H9 (cell line): ENCODE measurements at regions not wholly inside any gene's neighbourhood (a gene's known extent, or its start where the extent isn't known, plus 50 kb on each side); places are given as distances from the start of the nearest gene placed in this dataset.

Source experiments
- DNase-seq: peaks from one replicate; pipeline ENCODE4 v3.0.0-alpha.2; 2017
- H2AFZ ChIP-seq: one replicate; pipeline ENCODE4 v1.6.1; 2013; ENCODE audit warnings: mild to moderate bottlenecking, low read length, control low read depth, moderate library complexity
- H2AK5ac ChIP-seq: 2 replicates; pipeline ENCODE4 v1.6.1; 2013; ENCODE audit warnings: low read length, control low read depth, mixed read lengths; ENCODE audit not compliant: insufficient read length
- H2BK120ac ChIP-seq: one replicate; pipeline ENCODE4 v1.6.1; 2013; ENCODE audit warnings: low read depth, mild to moderate bottlenecking, low read length, control low read depth, inconsistent platforms; ENCODE audit not compliant: poor library complexity, severe bottlenecking
- H2BK12ac ChIP-seq: 2 replicates; pipeline ENCODE4 v1.6.1; 2013; ENCODE audit warnings: low read length, control low read depth, mixed read lengths, low read depth; ENCODE audit not compliant: insufficient read length
- H2BK15ac ChIP-seq: 2 replicates; pipeline ENCODE4 v1.6.1; 2013; ENCODE audit warnings: low read depth, low read length, control low read depth
- H2BK20ac ChIP-seq: one replicate; pipeline ENCODE4 v1.6.1; 2013; ENCODE audit warnings: low read depth, mild to moderate bottlenecking, low read length, control low read depth, inconsistent platforms; ENCODE audit not compliant: poor library complexity, severe bottlenecking
- H2BK5ac ChIP-seq: 2 replicates; pipeline ENCODE4 v1.6.1; 2013; ENCODE audit warnings: low read length, control low read depth, mixed read lengths; ENCODE audit not compliant: insufficient read length
- H3K14ac ChIP-seq: 2 replicates; pipeline ENCODE4 v1.6.1; 2013; ENCODE audit warnings: low read length, control low read depth; ENCODE audit not compliant: insufficient read depth
- H3K18ac ChIP-seq: 2 replicates; pipeline ENCODE4 v1.6.1; 2013; ENCODE audit warnings: low read depth, mild to moderate bottlenecking, mixed read lengths, low read length, control low read depth; ENCODE audit not compliant: insufficient read length
- H3K23ac ChIP-seq: 2 replicates; pipeline ENCODE4 v1.6.1; 2013; ENCODE audit warnings: low read length, control low read depth, mixed read lengths, low read depth; ENCODE audit not compliant: insufficient read length
- H3K23me2 ChIP-seq: 2 replicates; pipeline ENCODE4 v1.6.1; 2013; ENCODE audit warnings: low read depth, mild to moderate bottlenecking, mixed read lengths, low read length, control low read depth; ENCODE audit not compliant: insufficient read length, poor library complexity, severe bottlenecking
- H3K27ac ChIP-seq: 2 replicates; pipeline ENCODE4 v1.5.1; 2013; ENCODE audit warnings: low read length, control low read depth, mixed read lengths, low read depth; ENCODE audit not compliant: insufficient read length
- H3K27me3 ChIP-seq: 2 replicates; pipeline ENCODE4 v1.6.1; 2013; ENCODE audit warnings: low read length, control low read depth, inconsistent platforms; ENCODE audit not compliant: insufficient read depth
- H3K4ac ChIP-seq: 2 replicates; pipeline ENCODE4 v1.6.1; 2013; ENCODE audit warnings: low read depth, mild to moderate bottlenecking, control low read depth, inconsistent platforms, low read length, moderate library complexity
- H3K4me1 ChIP-seq: 2 replicates; pipeline ENCODE4 v1.6.1; 2013; ENCODE audit warnings: low read length, control low read depth, inconsistent platforms; ENCODE audit not compliant: insufficient read depth
- H3K4me2 ChIP-seq: 2 replicates; pipeline ENCODE4 v1.6.1; 2013; ENCODE audit warnings: low read length, control low read depth, mixed read lengths; ENCODE audit not compliant: insufficient read length, insufficient read depth
- H3K56ac ChIP-seq: 2 replicates; pipeline ENCODE4 v1.6.1; 2013; ENCODE audit warnings: low read depth, mild to moderate bottlenecking, mixed read lengths, low read length, control low read depth; ENCODE audit not compliant: insufficient read length
- H3K79me1 ChIP-seq: 2 replicates; pipeline ENCODE4 v1.6.1; 2013; ENCODE audit warnings: low read depth, mild to moderate bottlenecking, moderate library complexity, low read length, control low read depth, inconsistent platforms; ENCODE audit not compliant: insufficient read depth, poor library complexity, severe bottlenecking
- H3K79me2 ChIP-seq: 2 replicates; pipeline ENCODE4 v1.6.1; 2013; ENCODE audit warnings: low read length, control low read depth, inconsistent platforms; ENCODE audit not compliant: insufficient read depth
- H3K9ac ChIP-seq: 2 replicates; pipeline ENCODE4 v1.6.1; 2013; ENCODE audit warnings: low read length, control low read depth, mixed read lengths; ENCODE audit not compliant: insufficient read length; ENCODE audit errors: extremely low read depth
- H3K9me3 ChIP-seq: one replicate; pipeline ENCODE4 v1.6.1; 2013; ENCODE audit warnings: low read depth, low read length, inconsistent platforms; ENCODE audit not compliant: control insufficient read depth
- H3T11ph ChIP-seq: one replicate; pipeline ENCODE4 v1.6.1; 2013; ENCODE audit warnings: mild to moderate bottlenecking, low read length, control low read depth, inconsistent platforms
- H4K20me1 ChIP-seq: one replicate; pipeline ENCODE4 v1.6.1; 2013; ENCODE audit not compliant: control insufficient read depth, insufficient read length, insufficient read depth
- H4K5ac ChIP-seq: 2 replicates; pipeline ENCODE4 v1.6.1; 2013; ENCODE audit warnings: low read depth, mild to moderate bottlenecking, mixed read lengths, low read length, control low read depth; ENCODE audit not compliant: insufficient read length
- H4K8ac ChIP-seq: replicated peaks from 2 replicates; pipeline ENCODE4 v1.6.1; 2013; ENCODE audit warnings: low read length, control low read depth, mixed read lengths, low read depth; ENCODE audit not compliant: insufficient read length
- H4K91ac ChIP-seq: 2 replicates; pipeline ENCODE4 v1.6.1; 2013; ENCODE audit warnings: low read depth, mild to moderate bottlenecking, moderate library complexity, mixed read lengths, low read length, control low read depth; ENCODE audit not compliant: insufficient read length
- H3K27ac Mint-ChIP-seq, 3 experiments: 2 replicates in 2 of 3; 3 replicates in 1 of 3; pipeline ENCODE4 v1.8.0; 2020 to 2021; ENCODE audit warnings: mixed read lengths in 3 of 3, mild to moderate bottlenecking in 1 of 3, moderate library complexity in 1 of 3
- H3K27me3 Mint-ChIP-seq: 2 replicates; pipeline ENCODE4 v1.8.0; 2021; ENCODE audit warnings: low read depth, mild to moderate bottlenecking, moderate library complexity, mixed read lengths
- H3K36me3 Mint-ChIP-seq, 3 experiments: 2 replicates in 2 of 3; 3 replicates in 1 of 3; pipeline ENCODE4 v1.8.0; 2020 to 2021; ENCODE audit warnings: low read depth in 3 of 3, mixed read lengths in 3 of 3; ENCODE audit not compliant: insufficient read depth in 1 of 3
- H3K4me1 Mint-ChIP-seq, 2 experiments: 2 replicates each; pipeline ENCODE4 v1.8.0; 2020; ENCODE audit warnings: mixed read lengths in 2 of 2
- H3K4me3 Mint-ChIP-seq, 2 experiments: 2 replicates in 1 of 2; 3 replicates in 1 of 2; pipeline ENCODE4 v1.8.0; 2020 to 2021; ENCODE audit warnings: mild to moderate bottlenecking in 2 of 2, mixed read lengths in 2 of 2, moderate library complexity in 1 of 2
- H3K9me3 Mint-ChIP-seq, 2 experiments: 2 replicates in 1 of 2; 3 replicates in 1 of 2; pipeline ENCODE4 v1.8.0; 2020; ENCODE audit warnings: mild to moderate bottlenecking in 2 of 2, mixed read lengths in 2 of 2, moderate library complexity in 1 of 2
- WGBS: extraction: QIAGEN DNeasy Blood & Tissue Kit; methylation state at CpG from one replicate; pipeline ENCODE4 v1.1.7; 2013; ENCODE audit warnings: missing lambda C conversion rate, low lambda C conversion rate, mixed read lengths; ENCODE audit not compliant: insufficient read length; ENCODE audit errors: extremely low coverage; 5-methylcytosine and 5-hydroxymethylcytosine counted together
- TF ChIP-seq, protein P1 (sequence below): fragments of 200-600 bp; sonication (generic); conservative IDR thresholded peaks from 3 replicates; pipeline ENCODE4 v1.8.0; 2021; ENCODE audit warnings: antibody characterized with exemption, mild to moderate bottlenecking

DNA sequence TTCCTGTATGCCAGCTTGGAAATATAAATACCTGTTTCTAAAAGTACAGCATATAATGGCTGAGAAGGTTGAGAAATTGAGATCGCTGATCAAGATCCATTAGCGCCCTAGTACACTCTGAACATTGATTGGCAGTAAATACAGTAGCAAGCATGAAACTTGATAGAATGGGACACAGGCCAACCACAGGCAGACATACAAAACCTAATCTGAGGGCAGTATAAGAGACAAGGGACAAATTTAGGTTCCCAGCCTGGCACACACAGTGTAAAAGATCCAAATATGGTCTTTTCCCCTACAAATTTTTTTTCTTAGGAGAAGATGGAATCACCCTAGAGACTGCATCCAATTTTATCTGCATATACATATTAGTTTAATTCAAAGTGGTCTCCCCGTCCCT is 126.5 kb upstream of the ARHGAP42 start:
- Mint-ChIP-seq H3K36me3 (no peaks in the 10 kb centered on the region), H3K4me3 (no peak overlapping the region), H3K27ac (no peak overlapping the region), H3K9me3 (no peaks in the 10 kb centered on the region), H3K27me3 (no peaks in the 10 kb centered on the region), H3K4me1 (peaks cover 22 to 28% of the 10 kb centered on the region in 2 experiments)
- Histone ChIP-seq H2BK20ac (no peak overlapping the region), H3K79me2 (no peaks in the 10 kb centered on the region), H3K27ac (no peak overlapping the region), H3K79me1 (no peaks in the 10 kb centered on the region), H4K20me1 (no peaks in the 10 kb centered on the region), H4K8ac (no peak overlapping the region), H4K5ac (no peak overlapping the region), H3T11ph (no peak overlapping the region), H2BK12ac (no peak overlapping the region), H2BK120ac (no peak overlapping the region), H3K23me2 (no peaks in the 10 kb centered on the region), H3K9ac (no peak overlapping the region), H3K23ac (no peak overlapping the region), H2BK5ac (no peak overlapping the region), H2AK5ac (no peak overlapping the region), H3K27me3 (no peaks in the 10 kb centered on the region), H2BK15ac (no peak overlapping the region), H4K91ac (no peak overlapping the region), H3K4ac (no peak overlapping the region), H2AFZ (no peak overlapping the region), H3K9me3 (no peaks in the 10 kb centered on the region), H3K14ac (no peak overlapping the region), H3K4me2 (no peak overlapping the region), H3K56ac (no peak overlapping the region), H3K4me1 (no peaks in the 10 kb centered on the region), H3K18ac (no peak overlapping the region)
- no peak for DNase-seq
- no CpG with 5 or more reads among the region's 3 CpGs for WGBS
- TF ChIP-seq, protein P1, sequence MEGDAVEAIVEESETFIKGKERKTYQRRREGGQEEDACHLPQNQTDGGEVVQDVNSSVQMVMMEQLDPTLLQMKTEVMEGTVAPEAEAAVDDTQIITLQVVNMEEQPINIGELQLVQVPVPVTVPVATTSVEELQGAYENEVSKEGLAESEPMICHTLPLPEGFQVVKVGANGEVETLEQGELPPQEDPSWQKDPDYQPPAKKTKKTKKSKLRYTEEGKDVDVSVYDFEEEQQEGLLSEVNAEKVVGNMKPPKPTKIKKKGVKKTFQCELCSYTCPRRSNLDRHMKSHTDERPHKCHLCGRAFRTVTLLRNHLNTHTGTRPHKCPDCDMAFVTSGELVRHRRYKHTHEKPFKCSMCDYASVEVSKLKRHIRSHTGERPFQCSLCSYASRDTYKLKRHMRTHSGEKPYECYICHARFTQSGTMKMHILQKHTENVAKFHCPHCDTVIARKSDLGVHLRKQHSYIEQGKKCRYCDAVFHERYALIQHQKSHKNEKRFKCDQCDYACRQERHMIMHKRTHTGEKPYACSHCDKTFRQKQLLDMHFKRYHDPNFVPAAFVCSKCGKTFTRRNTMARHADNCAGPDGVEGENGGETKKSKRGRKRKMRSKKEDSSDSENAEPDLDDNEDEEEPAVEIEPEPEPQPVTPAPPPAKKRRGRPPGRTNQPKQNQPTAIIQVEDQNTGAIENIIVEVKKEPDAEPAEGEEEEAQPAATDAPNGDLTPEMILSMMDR, result no peak
